ENCODE measurements at regions not wholly inside any gene's neighbourhood (a gene's known extent, or its start where the extent isn't known, plus 50 kb on each side); places are given as distances from the start of the nearest gene placed in this dataset.
"Not testable (repeated sequence)": the region's sequence is repeated elsewhere in the genome, so short reads cannot be mapped to it uniquely, and the experiment has no call there.

- DNase-seq: no peak
Observed at GRCh38 chr5:44942524-44943001, 133.8 kb downstream of the MRPS30 start.

GRCh38 chr5:44943647-44944046 lies 134.9 kb downstream of the MRPS30 start:
- DNase-seq: no peak

GRCh38 chr5:44945743-44946142 lies 137.0 kb downstream of the MRPS30 start:
- no peak for DNase-seq

GRCh38 chr5:44949687-44950086 lies 140.9 kb downstream of the MRPS30 start:
- DNase-seq: no peak

- DNase-seq: no peak
Observed at GRCh38 chr5:44951371-44951770, 142.6 kb downstream of the MRPS30 start.

GRCh38 chr5:44952376-44952775 lies 143.6 kb downstream of the MRPS30 start:
- DNase-seq: peak; percentile 2

- no peak for DNase-seq
Observed at GRCh38 chr5:44953078-44953477, 144.3 kb downstream of the MRPS30 start.

- not testable (repeated sequence) for DNase-seq
Observed at GRCh38 chr5:44958943-44959454, 150.3 kb downstream of the MRPS30 start.

GRCh38 chr5:44969825-44970224 lies 161.1 kb downstream of the MRPS30 start:
- DNase-seq: no peak

GRCh38 chr5:44970963-44971362 lies 162.2 kb downstream of the MRPS30 start:
- not testable (repeated sequence) for DNase-seq

GRCh38 chr5:44974813-44975212 lies 166.1 kb downstream of the MRPS30 start:
- DNase-seq: no peak

GRCh38 chr5:44981708-44982107 lies 173.0 kb downstream of the MRPS30 start:
- DNase-seq: no peak

GRCh38 chr5:44983006-44983405 lies 174.3 kb downstream of the MRPS30 start:
- no peak for DNase-seq

GRCh38 chr5:44987026-44987425 lies 178.3 kb downstream of the MRPS30 start:
- no peak for DNase-seq

GRCh38 chr5:44991693-44992092 lies 182.9 kb downstream of the MRPS30 start:
- no peak for DNase-seq

- no peak for DNase-seq
Observed at GRCh38 chr5:44993286-44993685, 184.5 kb downstream of the MRPS30 start.

GRCh38 chr5:44997506-44997905 lies 188.8 kb downstream of the MRPS30 start:
- DNase-seq: no peak

- DNase-seq: not testable (repeated sequence)
Observed at GRCh38 chr5:45007102-45007501, 198.4 kb downstream of the MRPS30 start.

GRCh38 chr5:45017568-45017967 lies 208.8 kb downstream of the MRPS30 start:
- no peak for DNase-seq

GRCh38 chr5:45029553-45029952 lies 220.8 kb downstream of the MRPS30 start:
- DNase-seq: no peak

GRCh38 chr5:45035991-45036390 lies 227.2 kb downstream of the MRPS30 start:
- no peak for DNase-seq

GRCh38 chr5:45037927-45038326 lies 229.2 kb downstream of the MRPS30 start:
- no peak for DNase-seq

- DNase-seq: peak; percentile 18
Observed at GRCh38 chr5:45038366-45038987, 229.7 kb downstream of the MRPS30 start.

- no peak for DNase-seq
Observed at GRCh38 chr5:45042283-45042682, 233.5 kb downstream of the MRPS30 start.
